Naive thymus-derived CD4-positive, alpha-beta T cell (primary cell): ENCODE measurements at regions not wholly inside any gene's neighbourhood (a gene's known extent, or its start where the extent isn't known, plus 50 kb on each side); places are given as distances from the start of the nearest gene placed in this dataset.
"Not testable (repeated sequence)": the region's sequence is repeated elsewhere in the genome, so short reads cannot be mapped to it uniquely, and the experiment has no call there.

Experiments used
- ATAC-seq: fragments of 150-1000 bp; cut with Tn5 transposase; 2 replicates; pipeline ENCODE4 v1.10.0; 2021; ENCODE audit warnings: mild to moderate bottlenecking, moderate library complexity
- CTCF ChIA-PET: fragments of 350-600 bp; sonication (Branson Sonifier 250); formaldehyde crosslinking; loops from one replicate; lab custom pipeline; 2021; ENCODE audit warnings: antibody characterized with exemption; lab: Charles Lee
- POLR2A ChIA-PET: fragments of 350-600 bp; sonication (Branson Sonifier 250); formaldehyde crosslinking; loops from one replicate; lab custom pipeline; 2021; ENCODE audit warnings: antibody characterized with exemption, inconsistent platforms; lab: Charles Lee
- DNase-seq, 9 donors: peaks; one replicate each; pipeline versions ENCODE4 v3.0.0 to v3.0.0-alpha.2; 2020 to 2022; ENCODE audit warnings: mixed read lengths in 1 of 9
- H3K27ac ChIP-seq: one replicate; pipeline ENCODE4 v1.7.0; 2013; ENCODE audit warnings: mild to moderate bottlenecking, low read depth, low read length, moderate library complexity
- H3K27me3 ChIP-seq, 2 donors: one replicate each; pipeline ENCODE4 v1.7.0; 2013; ENCODE audit warnings: low read length in 2 of 2, mild to moderate bottlenecking in 2 of 2, moderate library complexity in 2 of 2; ENCODE audit not compliant: control insufficient read depth in 2 of 2, insufficient read depth in 2 of 2
- H3K36me3 ChIP-seq, 3 experiments: 1 replicate in 2 of 3; 2 replicates in 1 of 3; pipeline ENCODE4 v1.7.0; 2013; ENCODE audit warnings: low read length in 3 of 3, mild to moderate bottlenecking in 3 of 3, moderate library complexity in 1 of 3; ENCODE audit not compliant: insufficient read depth in 3 of 3, control insufficient read depth in 2 of 3
- H3K4me1 ChIP-seq, 2 donors: one replicate each; pipeline ENCODE4 v1.7.0; 2013; ENCODE audit warnings: low read length in 2 of 2, mild to moderate bottlenecking in 2 of 2, moderate library complexity in 1 of 2; ENCODE audit not compliant: control insufficient read depth in 2 of 2, insufficient read depth in 2 of 2
- H3K4me3 ChIP-seq: 2 replicates; pipeline ENCODE4 v1.7.0; 2013; ENCODE audit warnings: mild to moderate bottlenecking, low read length
- H3K9me3 ChIP-seq, 3 experiments: 1 replicate in 2 of 3; 2 replicates in 1 of 3; pipeline ENCODE4 v1.7.0; 2013; ENCODE audit warnings: low read length in 3 of 3; ENCODE audit not compliant: control insufficient read depth in 2 of 3
- H3K27ac Mint-ChIP-seq, 9 donors: one replicate each; pipeline ENCODE4 v1.8.0; 2020 to 2022; ENCODE audit warnings: mixed read lengths in 9 of 9, mild to moderate bottlenecking in 8 of 9, moderate library complexity in 5 of 9, inconsistent platforms in 2 of 9
- H3K27me3 Mint-ChIP-seq, 5 donors: one replicate each; pipeline ENCODE4 v1.8.0; 2021 to 2022; ENCODE audit warnings: mixed read lengths in 5 of 5, mild to moderate bottlenecking in 1 of 5
- H3K36me3 Mint-ChIP-seq, 5 donors: one replicate each; pipeline ENCODE4 v1.8.0; 2020 to 2022; ENCODE audit warnings: mixed read lengths in 5 of 5, mild to moderate bottlenecking in 3 of 5, inconsistent platforms in 1 of 5
- H3K4me1 Mint-ChIP-seq, 7 donors: one replicate each; pipeline ENCODE4 v1.8.0; 2020 to 2022; ENCODE audit warnings: mixed read lengths in 7 of 7, mild to moderate bottlenecking in 3 of 7, inconsistent platforms in 1 of 7
- H3K4me3 Mint-ChIP-seq, 10 donors: one replicate each; pipeline ENCODE4 v1.8.0; 2020 to 2022; ENCODE audit warnings: mild to moderate bottlenecking in 10 of 10, mixed read lengths in 10 of 10, moderate library complexity in 6 of 10, inconsistent platforms in 2 of 10
- H3K9me3 Mint-ChIP-seq, 11 donors: one replicate each; pipeline ENCODE4 v1.8.0; 2020 to 2022; ENCODE audit warnings: mixed read lengths in 11 of 11, mild to moderate bottlenecking in 4 of 11, inconsistent platforms in 1 of 11, moderate library complexity in 1 of 11
- intact Hi-C, 2 donors: fragments of 100-400 bp; cut with micrococcal nuclease; formaldehyde crosslinking; loops; one replicate each; pipeline ENCODE4 v1.15.1; 2023

- CTCF ChIA-PET: no interaction called here
- no peaks in the 10 kb centered on the region for H3K4me1 Mint-ChIP-seq
- H3K27me3 Mint-ChIP-seq: no peaks in the 10 kb centered on the region
- no peaks in the 10 kb centered on the region for H3K4me1 ChIP-seq
- H3K4me3 ChIP-seq: no peak overlapping the region
- POLR2A ChIA-PET: no interaction called here
- ATAC-seq: no peak
- intact Hi-C loops: no loop called here
- no peaks in the 10 kb centered on the region for H3K9me3 ChIP-seq
- no peak overlapping the region for H3K4me3 Mint-ChIP-seq
- peaks cover 0 to 4% (median 0%) of the 10 kb centered on the region in 5 donors for H3K36me3 Mint-ChIP-seq
- H3K9me3 Mint-ChIP-seq: peaks cover 3 to 21% (median 9%) of the 10 kb centered on the region in 11 donors
- H3K27me3 ChIP-seq: no peaks in the 10 kb centered on the region
- H3K27ac ChIP-seq: no peak overlapping the region
- no peaks in the 10 kb centered on the region for H3K36me3 ChIP-seq
- H3K27ac Mint-ChIP-seq: no peak overlapping the region
- no peak for DNase-seq
Observed at GRCh38 chr5:13346401-13346800, 598.1 kb downstream of the DNAH5 start.

GRCh38 chr5:13339093-13339492 is 605.4 kb downstream of the DNAH5 start:
- Mint-ChIP-seq H3K27me3 (no peaks in the 10 kb centered on the region), H3K4me1 (no peaks in the 10 kb centered on the region), H3K27ac (no peak overlapping the region), H3K9me3 (peaks cover 5 to 39% (median 18%) of the 10 kb centered on the region in 11 donors), H3K4me3 (no peak overlapping the region), H3K36me3 (peaks cover 0 to 12% (median 0%) of the 10 kb centered on the region in 5 donors)
- no peaks in the 10 kb centered on the region for H3K36me3 ChIP-seq
- CTCF ChIA-PET: no interaction called here
- no peak overlapping the region for H3K27ac ChIP-seq
- POLR2A ChIA-PET: no interaction called here
- DNase-seq: no peak
- intact Hi-C loops: no loop called here
- ATAC-seq: no peak
- no peaks in the 10 kb centered on the region for H3K4me1 ChIP-seq
- no peaks in the 10 kb centered on the region for H3K27me3 ChIP-seq
- H3K4me3 ChIP-seq: no peak overlapping the region
- H3K9me3 ChIP-seq: peaks cover 0 to 2% (median 0%) of the 10 kb centered on the region in 3 experiments

- CTCF ChIA-PET, H3K27ac ChIP-seq, H3K4me3 Mint-ChIP-seq, H3K27me3 ChIP-seq, intact Hi-C loops, H3K27me3 Mint-ChIP-seq, H3K36me3 Mint-ChIP-seq, POLR2A ChIA-PET, DNase-seq, H3K4me3 ChIP-seq, H3K27ac Mint-ChIP-seq, H3K4me1 ChIP-seq, H3K9me3 ChIP-seq, H3K4me1 Mint-ChIP-seq, H3K36me3 ChIP-seq, ATAC-seq: not testable (repeated sequence)
- H3K9me3 Mint-ChIP-seq: peaks cover 0 to 27% (median 10%) of the 10 kb centered on the region in 11 donors
Observed at GRCh38 chr5:13335026-13335425, 609.5 kb downstream of the DNAH5 start.

- no peaks in the 10 kb centered on the region for H3K4me1 ChIP-seq
- CTCF ChIA-PET: no interaction called here
- H3K9me3 Mint-ChIP-seq: peaks cover 0 to 33% (median 6%) of the 10 kb centered on the region in 11 donors
- POLR2A ChIA-PET: no interaction called here
- DNase-seq: no peak
- H3K9me3 ChIP-seq: no peaks in the 10 kb centered on the region
- H3K4me1 Mint-ChIP-seq: no peaks in the 10 kb centered on the region
- no peak overlapping the region for H3K27ac ChIP-seq
- no peaks in the 10 kb centered on the region for H3K27me3 ChIP-seq
- H3K4me3 ChIP-seq: no peak overlapping the region
- H3K36me3 ChIP-seq: no peaks in the 10 kb centered on the region
- ATAC-seq: no peak
- H3K4me3 Mint-ChIP-seq: no peak overlapping the region
- intact Hi-C loops: no loop called here
- H3K36me3 Mint-ChIP-seq: peaks cover 0 to 3% (median 0%) of the 10 kb centered on the region in 5 donors
- H3K27ac Mint-ChIP-seq: no peak overlapping the region
- H3K27me3 Mint-ChIP-seq: no peaks in the 10 kb centered on the region
Observed at GRCh38 chr5:13331585-13331984, 612.9 kb downstream of the DNAH5 start.

GRCh38 chr5:13328316-13328715 is 616.2 kb downstream of the DNAH5 start:
- no peak overlapping the region for H3K4me3 Mint-ChIP-seq
- H3K9me3 Mint-ChIP-seq: peaks cover 0 to 23% (median 6%) of the 10 kb centered on the region in 11 donors
- Histone ChIP-seq H3K27me3 (no peaks in the 10 kb centered on the region), H3K36me3 (no peaks in the 10 kb centered on the region), H3K27ac (no peak overlapping the region), H3K9me3 (no peaks in the 10 kb centered on the region), H3K4me3 (no peak overlapping the region), H3K4me1 (no peaks in the 10 kb centered on the region)
- H3K27me3 Mint-ChIP-seq: no peaks in the 10 kb centered on the region
- DNase-seq (no peak), ATAC-seq (no peak)
- no peaks in the 10 kb centered on the region for H3K36me3 Mint-ChIP-seq
- H3K4me1 Mint-ChIP-seq: no peaks in the 10 kb centered on the region
- CTCF ChIA-PET: no interaction called here
- intact Hi-C loops: no loop called here
- POLR2A ChIA-PET: no interaction called here
- no peak overlapping the region for H3K27ac Mint-ChIP-seq

GRCh38 chr5:13325765-13326164 is 618.7 kb downstream of the DNAH5 start:
- no peak for ATAC-seq
- Mint-ChIP-seq H3K27me3 (no peaks in the 10 kb centered on the region), H3K4me3 (no peak overlapping the region), H3K4me1 (no peaks in the 10 kb centered on the region), H3K27ac (no peak overlapping the region), H3K36me3 (no peaks in the 10 kb centered on the region), H3K9me3 (peaks cover 0 to 17% (median 4%) of the 10 kb centered on the region in 11 donors)
- no peak for DNase-seq
- Histone ChIP-seq H3K36me3 (no peaks in the 10 kb centered on the region), H3K27ac (no peak overlapping the region), H3K4me3 (no peak overlapping the region), H3K27me3 (no peaks in the 10 kb centered on the region), H3K9me3 (no peaks in the 10 kb centered on the region), H3K4me1 (no peaks in the 10 kb centered on the region)
- ChIA-PET CTCF (no interaction called here), POLR2A (no interaction called here)
- intact Hi-C loops: no loop called here

- Histone ChIP-seq H3K27ac (no peak overlapping the region), H3K36me3 (no peaks in the 10 kb centered on the region), H3K4me3 (no peak overlapping the region), H3K4me1 (no peaks in the 10 kb centered on the region), H3K9me3 (no peaks in the 10 kb centered on the region), H3K27me3 (no peaks in the 10 kb centered on the region)
- no peaks in the 10 kb centered on the region for H3K4me1 Mint-ChIP-seq
- no peak overlapping the region for H3K27ac Mint-ChIP-seq
- ATAC-seq (no peak), DNase-seq (no peak)
- intact Hi-C loops: no loop called here
- peaks cover 0 to 19% (median 5%) of the 10 kb centered on the region in 11 donors for H3K9me3 Mint-ChIP-seq
- no peaks in the 10 kb centered on the region for H3K27me3 Mint-ChIP-seq
- no peaks in the 10 kb centered on the region for H3K36me3 Mint-ChIP-seq
- ChIA-PET CTCF (no interaction called here), POLR2A (no interaction called here)
- no peak overlapping the region for H3K4me3 Mint-ChIP-seq
Observed at GRCh38 chr5:13322769-13323168, 621.7 kb downstream of the DNAH5 start.
